ENCODE measurements at regions not wholly inside any gene's neighbourhood (a gene's known extent, or its start where the extent isn't known, plus 50 kb on each side); places are given as distances from the start of the nearest gene placed in this dataset.

DNA sequence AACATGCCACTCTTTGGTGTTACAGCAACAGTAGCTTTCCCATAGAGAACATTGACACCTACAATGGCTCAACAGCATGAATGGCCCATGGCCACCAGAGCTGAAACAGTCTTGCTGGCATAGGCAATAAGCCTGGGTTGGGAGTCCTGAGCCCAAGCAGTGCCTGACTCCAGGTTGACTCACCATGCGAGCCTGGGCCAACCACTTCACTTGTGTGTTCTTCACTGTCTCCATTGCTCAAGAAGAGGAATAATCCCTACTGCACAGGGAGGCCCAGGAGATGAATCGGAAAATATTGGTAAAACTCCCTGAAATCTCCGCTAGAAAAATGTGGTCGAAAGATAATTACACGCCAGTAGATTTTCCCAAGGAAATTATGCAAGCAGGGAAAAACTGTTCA is 89.2 kb upstream of the INHBA start:
- Mint-ChIP-seq H3K4me3 (ENCODE audit: unreplicated experiment) (no peak overlapping the region), H3K9me3 (ENCODE audit: unreplicated experiment) (no peaks in the 10 kb centered on the region)
- no peak for DNase-seq (ENCODE audit: extremely low spot score, unreplicated experiment)

DNA sequence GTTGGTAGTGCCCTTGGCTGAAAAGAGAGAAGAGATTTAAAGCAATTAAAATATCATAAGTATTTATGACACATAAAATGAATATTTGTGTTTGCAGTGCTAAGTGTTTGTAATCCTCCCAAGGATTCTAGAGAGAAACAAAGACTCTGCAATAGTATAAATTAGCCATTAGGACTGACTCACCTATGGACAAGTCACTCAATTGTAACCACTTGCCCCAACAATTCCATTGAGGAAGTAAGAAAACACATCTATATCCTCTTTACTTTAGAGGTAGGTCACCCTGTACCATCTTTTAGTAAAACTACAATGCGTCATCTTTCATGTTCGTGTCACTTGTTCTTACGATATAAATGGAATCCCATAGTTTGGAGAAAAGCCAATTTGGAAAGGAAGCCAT is 85.7 kb upstream of the INHBA start:
- H3K9me3 Mint-ChIP-seq (ENCODE audit: unreplicated experiment): no peaks in the 10 kb centered on the region
- H3K27me3 Mint-ChIP-seq (ENCODE audit: unreplicated experiment): no peaks in the 10 kb centered on the region
- no peak for DNase-seq (ENCODE audit: extremely low spot score, unreplicated experiment)
- peaks cover 27% of the 10 kb centered on the region for H3K4me1 Mint-ChIP-seq (ENCODE audit: unreplicated experiment)
- H3K27ac Mint-ChIP-seq (ENCODE audit: unreplicated experiment): no peak overlapping the region
- TF ChIP-seq, protein P1, sequence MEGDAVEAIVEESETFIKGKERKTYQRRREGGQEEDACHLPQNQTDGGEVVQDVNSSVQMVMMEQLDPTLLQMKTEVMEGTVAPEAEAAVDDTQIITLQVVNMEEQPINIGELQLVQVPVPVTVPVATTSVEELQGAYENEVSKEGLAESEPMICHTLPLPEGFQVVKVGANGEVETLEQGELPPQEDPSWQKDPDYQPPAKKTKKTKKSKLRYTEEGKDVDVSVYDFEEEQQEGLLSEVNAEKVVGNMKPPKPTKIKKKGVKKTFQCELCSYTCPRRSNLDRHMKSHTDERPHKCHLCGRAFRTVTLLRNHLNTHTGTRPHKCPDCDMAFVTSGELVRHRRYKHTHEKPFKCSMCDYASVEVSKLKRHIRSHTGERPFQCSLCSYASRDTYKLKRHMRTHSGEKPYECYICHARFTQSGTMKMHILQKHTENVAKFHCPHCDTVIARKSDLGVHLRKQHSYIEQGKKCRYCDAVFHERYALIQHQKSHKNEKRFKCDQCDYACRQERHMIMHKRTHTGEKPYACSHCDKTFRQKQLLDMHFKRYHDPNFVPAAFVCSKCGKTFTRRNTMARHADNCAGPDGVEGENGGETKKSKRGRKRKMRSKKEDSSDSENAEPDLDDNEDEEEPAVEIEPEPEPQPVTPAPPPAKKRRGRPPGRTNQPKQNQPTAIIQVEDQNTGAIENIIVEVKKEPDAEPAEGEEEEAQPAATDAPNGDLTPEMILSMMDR (IDR thresholded peaks at IDR 0.05): no peak
- H3K4me3 Mint-ChIP-seq (ENCODE audit: unreplicated experiment): no peak overlapping the region
- H3K36me3 Mint-ChIP-seq (ENCODE audit: unreplicated experiment): no peaks in the 10 kb centered on the region

More for the DNA sequence above, 89.2 kb upstream of the INHBA start:
- TF ChIP-seq, protein P1 (IDR thresholded peaks at IDR 0.05): no peak
- H3K36me3 Mint-ChIP-seq (ENCODE audit: unreplicated experiment): no peaks in the 10 kb centered on the region
- peaks cover 51% of the 10 kb centered on the region for H3K4me1 Mint-ChIP-seq (ENCODE audit: unreplicated experiment)
- no peaks in the 10 kb centered on the region for H3K27me3 Mint-ChIP-seq (ENCODE audit: unreplicated experiment)
- H3K27ac Mint-ChIP-seq (ENCODE audit: unreplicated experiment): no peak overlapping the region

DNA sequence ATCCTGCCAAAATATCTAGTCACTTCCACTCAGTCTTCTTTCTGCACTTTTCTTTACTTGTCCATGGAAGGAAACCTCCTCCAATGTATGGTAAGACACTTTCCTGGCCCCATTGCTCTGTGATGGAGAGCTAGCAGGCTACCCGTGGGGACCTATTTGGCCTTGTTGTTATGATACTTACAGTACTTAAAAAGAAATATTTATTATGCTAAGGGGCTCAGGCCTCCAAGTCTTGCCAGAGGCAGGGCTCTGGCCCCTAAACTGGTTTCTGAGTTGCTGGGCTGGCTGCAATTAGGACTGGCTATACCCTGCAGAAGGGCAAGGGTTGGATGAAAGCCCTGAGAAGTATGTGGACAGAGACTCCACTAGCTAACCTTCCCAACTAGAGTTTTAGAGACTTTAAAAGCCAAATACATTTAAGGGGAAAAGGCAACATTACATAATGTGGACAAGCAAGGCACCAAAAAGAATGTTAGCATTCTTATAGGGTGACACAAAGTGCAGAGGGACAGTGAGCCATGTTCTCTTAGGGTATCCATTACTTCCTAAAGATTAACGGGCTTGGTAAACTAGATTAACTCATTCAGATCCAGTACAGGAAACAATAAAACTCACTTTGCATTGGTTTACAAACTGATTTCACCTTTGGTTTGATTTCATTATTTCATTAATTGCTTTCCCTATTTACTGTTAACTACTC is 84.9 kb upstream of the INHBA start:
- H3K27ac Mint-ChIP-seq (ENCODE audit: unreplicated experiment): peak overlapping the region; percentile 49
- TF ChIP-seq, protein P1 (IDR thresholded peaks at IDR 0.05): no peak
- no peaks in the 10 kb centered on the region for H3K36me3 Mint-ChIP-seq (ENCODE audit: unreplicated experiment)
- no peaks in the 10 kb centered on the region for H3K9me3 Mint-ChIP-seq (ENCODE audit: unreplicated experiment)
- H3K4me3 Mint-ChIP-seq (ENCODE audit: unreplicated experiment): no peak overlapping the region
- H3K4me1 Mint-ChIP-seq (ENCODE audit: unreplicated experiment): peaks cover 32% of the 10 kb centered on the region
- DNase-seq (ENCODE audit: extremely low spot score, unreplicated experiment): no peak
- H3K27me3 Mint-ChIP-seq (ENCODE audit: unreplicated experiment): no peaks in the 10 kb centered on the region

DNA sequence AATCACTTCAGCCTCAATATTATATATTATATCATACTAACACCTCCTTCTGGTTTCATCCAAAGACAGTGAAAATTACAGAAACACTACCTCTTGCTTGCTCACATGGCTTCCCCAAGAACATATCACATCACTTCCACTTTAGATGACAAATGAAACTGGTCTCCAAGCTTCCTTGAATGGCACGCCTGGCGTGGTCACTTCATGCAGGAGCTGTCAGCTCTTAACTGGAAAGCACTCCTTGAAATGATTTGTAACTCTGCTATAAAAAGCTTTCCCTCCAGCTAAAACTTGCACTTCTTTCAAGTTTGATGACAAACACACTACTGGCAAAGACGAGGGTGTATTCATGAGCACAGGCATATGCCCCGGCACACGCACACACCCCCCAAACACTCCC is 84.1 kb upstream of the INHBA start:
- no peaks in the 10 kb centered on the region for H3K27me3 Mint-ChIP-seq (ENCODE audit: unreplicated experiment)
- no peak overlapping the region for H3K4me3 Mint-ChIP-seq (ENCODE audit: unreplicated experiment)

DNA sequence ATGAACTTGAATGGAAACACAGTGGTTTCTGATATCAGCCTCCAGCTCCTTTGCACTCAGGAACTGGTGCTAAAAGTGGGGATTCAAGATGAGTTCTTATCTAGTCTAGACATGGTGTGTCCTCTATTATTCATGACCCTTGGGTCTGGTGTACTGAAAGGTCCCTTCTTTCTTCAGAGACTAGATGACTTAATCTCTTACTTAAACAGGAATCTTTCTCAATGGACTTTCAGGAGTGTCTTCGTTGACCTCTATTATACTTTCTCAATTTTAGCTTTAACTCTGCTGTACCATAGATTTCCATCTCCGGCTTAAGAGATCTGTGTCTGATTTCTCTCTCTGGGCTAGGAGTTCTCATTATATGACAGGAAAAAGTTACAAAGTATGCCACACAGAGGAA is 83.5 kb upstream of the INHBA start:
- Mint-ChIP-seq H3K4me3 (ENCODE audit: unreplicated experiment) (no peak overlapping the region), H3K27me3 (ENCODE audit: unreplicated experiment) (no peaks in the 10 kb centered on the region), H3K4me1 (ENCODE audit: unreplicated experiment) (peaks cover 35% of the 10 kb centered on the region), H3K9me3 (ENCODE audit: unreplicated experiment) (no peaks in the 10 kb centered on the region), H3K27ac (ENCODE audit: unreplicated experiment) (no peak overlapping the region), H3K36me3 (ENCODE audit: unreplicated experiment) (no peaks in the 10 kb centered on the region)
- TF ChIP-seq, protein P1 (IDR thresholded peaks at IDR 0.05): no peak
- no peak for DNase-seq (ENCODE audit: extremely low spot score, unreplicated experiment)

More for the DNA sequence above, 84.1 kb upstream of the INHBA start:
- Mint-ChIP-seq H3K4me1 (ENCODE audit: unreplicated experiment) (peaks cover 35% of the 10 kb centered on the region), H3K27ac (ENCODE audit: unreplicated experiment) (no peak overlapping the region), H3K36me3 (ENCODE audit: unreplicated experiment) (no peaks in the 10 kb centered on the region), H3K9me3 (ENCODE audit: unreplicated experiment) (no peaks in the 10 kb centered on the region)
- TF ChIP-seq, protein P1 (IDR thresholded peaks at IDR 0.05): no peak
- DNase-seq (ENCODE audit: extremely low spot score, unreplicated experiment): no peak

Measured in osteocyte (in vitro differentiated cells).